ENCODE measurements at regions not wholly inside any gene's neighbourhood (a gene's known extent, or its start where the extent isn't known, plus 50 kb on each side); places are given as distances from the start of the nearest gene placed in this dataset.

GRCh38 chr7:35356495-35356894 lies 102.6 kb upstream of the TBX20 start:
- Histone ChIP-seq H4K91ac (ENCODE audit: insufficient read depth, low read depth, low read length) (no peak overlapping the region), H3K56ac (ENCODE audit: extremely low read depth, insufficient read depth, low read length) (no peak overlapping the region), H4K20me1 (ENCODE audit: insufficient read depth, low read length) (no peaks in the 10 kb centered on the region), H3K14ac (replicated peaks; ENCODE audit: low read depth, low read length) (no peak overlapping the region), H3K4me1 (ENCODE audit: control insufficient read depth, insufficient read depth, low read length) (no peaks in the 10 kb centered on the region), H4K8ac (ENCODE audit: low read depth in 2 of 2, low read length in 2 of 2) (no peak overlapping the region), H3K4ac (ENCODE audit: low read depth, low read length) (no peak overlapping the region), H3K9me1 (ENCODE audit: insufficient read depth, low read length) (no peaks in the 10 kb centered on the region), H3K27ac (ENCODE audit: insufficient read depth, low read length) (no peak overlapping the region), H4K5ac (ENCODE audit: low read depth, low read length) (no peak overlapping the region), H2BK20ac (ENCODE audit: low read depth, low read length) (no peak overlapping the region), H2AK5ac (ENCODE audit: low read depth, low read length) (no peak overlapping the region), H3K4me3 (ENCODE audit: insufficient read depth, low read depth, low read length) (no peak overlapping the region), H3K4me2 (ENCODE audit: low read depth, low read length) (no peak overlapping the region), H2AK9ac (replicated peaks; ENCODE audit: low read depth, low read length, poor library complexity) (no peak overlapping the region), H2BK5ac (ENCODE audit: low read depth, low read length, poor library complexity, severe bottlenecking) (no peak overlapping the region), H2BK15ac (ENCODE audit: low read depth, low read length) (no peak overlapping the region), H3K23ac (ENCODE audit: low read depth, low read length) (no peak overlapping the region), H3K79me1 (ENCODE audit: low read depth in 1 of 2, low read length in 2 of 2) (no peaks in the 10 kb centered on the region), H3K9me3 (ENCODE audit: control insufficient read depth, insufficient read depth, low read length) (no peaks in the 10 kb centered on the region), H3K36me3 (ENCODE audit: control insufficient read depth, insufficient read depth, low read length) (no peaks in the 10 kb centered on the region), H2AFZ (replicated peaks; ENCODE audit: low read length, poor library complexity) (no peak overlapping the region), H3K9ac (ENCODE audit: low read depth, low read length) (no peak overlapping the region), H2BK120ac (ENCODE audit: low read depth, low read length) (no peak overlapping the region), H3K27me3 (ENCODE audit: control insufficient read depth, insufficient read depth, low read length) (no peaks in the 10 kb centered on the region), H3K18ac (ENCODE audit: low read depth, low read length) (no peak overlapping the region)
- no CpG with 5 or more reads among the region's 4 CpGs for WGBS, 2 experiments (ENCODE audit: extremely low coverage in 2 of 2, insufficient read length in 1 of 2)
- in situ Hi-C loops (cut with MboI; ENCODE audit: low sequenced_read_pairs) (no loop called here), dilution Hi-C loops (cut with HindIII; ENCODE audit: low sequenced_read_pairs, unreplicated experiment) (no loop called here), intact Hi-C loops (cut with micrococcal nuclease) (no loop called here)
- ATAC-seq (ENCODE audit: low read depth) (no peak), DNase-seq (no peak)
- BruUV-seq (replicated peaks): no TSS peak
- ChIA-PET POLR2A (ENCODE audit: unreplicated experiment) (no interaction called here), CTCF (no interaction called here)
- TF ChIP-seq POLR2A (IDR thresholded peaks at IDR 0.05; ENCODE audit: low read depth, low read length) (no peak), MAFK (IDR thresholded peaks at IDR 0.05; ENCODE audit: low read depth, low read length) (no peak), RAD21 (IDR thresholded peaks at IDR 0.05; ENCODE audit: low read length) (no peak), BHLHE40 (IDR thresholded peaks at IDR 0.05; ENCODE audit: low read depth, low read length) (no peak), RCOR1 (IDR thresholded peaks at IDR 0.05; ENCODE audit: insufficient replicate concordance, low read length) (no peak), SMC3 (IDR thresholded peaks at IDR 0.05; ENCODE audit: low read depth, low read length) (no peak), MXI1 (IDR thresholded peaks at IDR 0.05; ENCODE audit: borderline replicate concordance, low read depth, low read length) (no peak), FOS (IDR thresholded peaks at IDR 0.05; ENCODE audit: low read depth, low read length) (no peak), NFE2L2 (IDR thresholded peaks at IDR 0.05; ENCODE audit: low read depth, low read length) (no peak), CHD1 (IDR thresholded peaks at IDR 0.05; ENCODE audit: low read depth, low read length) (no peak), CEBPB (IDR thresholded peaks at IDR 0.05; ENCODE audit: low read depth, low read length) (no peak), RFX5 (IDR thresholded peaks at IDR 0.05; ENCODE audit: low read depth, low read length) (no peak), MAZ (IDR thresholded peaks at IDR 0.05; ENCODE audit: borderline replicate concordance, low read depth, low read length) (no peak)
- TF ChIP-seq, protein P1, sequence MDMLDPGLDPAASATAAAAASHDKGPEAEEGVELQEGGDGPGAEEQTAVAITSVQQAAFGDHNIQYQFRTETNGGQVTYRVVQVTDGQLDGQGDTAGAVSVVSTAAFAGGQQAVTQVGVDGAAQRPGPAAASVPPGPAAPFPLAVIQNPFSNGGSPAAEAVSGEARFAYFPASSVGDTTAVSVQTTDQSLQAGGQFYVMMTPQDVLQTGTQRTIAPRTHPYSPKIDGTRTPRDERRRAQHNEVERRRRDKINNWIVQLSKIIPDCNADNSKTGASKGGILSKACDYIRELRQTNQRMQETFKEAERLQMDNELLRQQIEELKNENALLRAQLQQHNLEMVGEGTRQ (IDR thresholded peaks at IDR 0.05; ENCODE audit: low read depth, low read length): no peak
- TF ChIP-seq, protein P2, sequence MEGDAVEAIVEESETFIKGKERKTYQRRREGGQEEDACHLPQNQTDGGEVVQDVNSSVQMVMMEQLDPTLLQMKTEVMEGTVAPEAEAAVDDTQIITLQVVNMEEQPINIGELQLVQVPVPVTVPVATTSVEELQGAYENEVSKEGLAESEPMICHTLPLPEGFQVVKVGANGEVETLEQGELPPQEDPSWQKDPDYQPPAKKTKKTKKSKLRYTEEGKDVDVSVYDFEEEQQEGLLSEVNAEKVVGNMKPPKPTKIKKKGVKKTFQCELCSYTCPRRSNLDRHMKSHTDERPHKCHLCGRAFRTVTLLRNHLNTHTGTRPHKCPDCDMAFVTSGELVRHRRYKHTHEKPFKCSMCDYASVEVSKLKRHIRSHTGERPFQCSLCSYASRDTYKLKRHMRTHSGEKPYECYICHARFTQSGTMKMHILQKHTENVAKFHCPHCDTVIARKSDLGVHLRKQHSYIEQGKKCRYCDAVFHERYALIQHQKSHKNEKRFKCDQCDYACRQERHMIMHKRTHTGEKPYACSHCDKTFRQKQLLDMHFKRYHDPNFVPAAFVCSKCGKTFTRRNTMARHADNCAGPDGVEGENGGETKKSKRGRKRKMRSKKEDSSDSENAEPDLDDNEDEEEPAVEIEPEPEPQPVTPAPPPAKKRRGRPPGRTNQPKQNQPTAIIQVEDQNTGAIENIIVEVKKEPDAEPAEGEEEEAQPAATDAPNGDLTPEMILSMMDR (conservative IDR thresholded peaks at IDR 0.05; ENCODE audit: low read depth, low read length): no peak
- TF ChIP-seq, protein P3, sequence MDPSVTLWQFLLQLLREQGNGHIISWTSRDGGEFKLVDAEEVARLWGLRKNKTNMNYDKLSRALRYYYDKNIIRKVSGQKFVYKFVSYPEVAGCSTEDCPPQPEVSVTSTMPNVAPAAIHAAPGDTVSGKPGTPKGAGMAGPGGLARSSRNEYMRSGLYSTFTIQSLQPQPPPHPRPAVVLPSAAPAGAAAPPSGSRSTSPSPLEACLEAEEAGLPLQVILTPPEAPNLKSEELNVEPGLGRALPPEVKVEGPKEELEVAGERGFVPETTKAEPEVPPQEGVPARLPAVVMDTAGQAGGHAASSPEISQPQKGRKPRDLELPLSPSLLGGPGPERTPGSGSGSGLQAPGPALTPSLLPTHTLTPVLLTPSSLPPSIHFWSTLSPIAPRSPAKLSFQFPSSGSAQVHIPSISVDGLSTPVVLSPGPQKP (IDR thresholded peaks at IDR 0.05; ENCODE audit: borderline replicate concordance, low read depth, low read length): no peak

All from IMR-90 (cell line).